ENCODE measurements at regions not wholly inside any gene's neighbourhood (a gene's known extent, or its start where the extent isn't known, plus 50 kb on each side); places are given as distances from the start of the nearest gene placed in this dataset.

GRCh38 chr16:72689851-72690250 lies 358.1 kb downstream of the ZFHX3 start:
- Histone ChIP-seq H3K4me3 (no peak overlapping the region), H3K4me1 (no peaks in the 10 kb centered on the region), H3K36me3 (no peaks in the 10 kb centered on the region), H3K9me3 (no peaks in the 10 kb centered on the region), H3K27me3 (no peaks in the 10 kb centered on the region), H3K27ac (no peak overlapping the region)
- ATAC-seq: no peak
- intact Hi-C loops (cut with DNase I): no loop called here
- DNase-seq: no peak
- no peak for TF ChIP-seq CTCF (IDR thresholded peaks at IDR 0.05)

GRCh38 chr16:72680732-72681131 lies 367.2 kb downstream of the ZFHX3 start:
- no peaks in the 10 kb centered on the region for H3K4me1 ChIP-seq
- H3K27me3 ChIP-seq: no peaks in the 10 kb centered on the region
- intact Hi-C loops (cut with DNase I): no loop called here
- no peak overlapping the region for H3K27ac ChIP-seq
- ATAC-seq: no peak
- H3K36me3 ChIP-seq: no peaks in the 10 kb centered on the region
- DNase-seq: no peak
- no peak overlapping the region for H3K4me3 ChIP-seq
- H3K9me3 ChIP-seq: no peaks in the 10 kb centered on the region
- TF ChIP-seq CTCF (IDR thresholded peaks at IDR 0.05): no peak

GRCh38 chr16:72679856-72680255 lies 368.1 kb downstream of the ZFHX3 start:
- Histone ChIP-seq H3K9me3 (no peaks in the 10 kb centered on the region), H3K36me3 (no peaks in the 10 kb centered on the region), H3K4me1 (no peaks in the 10 kb centered on the region), H3K4me3 (no peak overlapping the region), H3K27me3 (no peaks in the 10 kb centered on the region), H3K27ac (no peak overlapping the region)
- DNase-seq: no peak
- intact Hi-C loops (cut with DNase I): no loop called here
- ATAC-seq: no peak
- no peak for TF ChIP-seq CTCF (IDR thresholded peaks at IDR 0.05)

- Histone ChIP-seq H3K4me3 (no peak overlapping the region), H3K27me3 (no peaks in the 10 kb centered on the region), H3K27ac (no peak overlapping the region), H3K4me1 (no peaks in the 10 kb centered on the region), H3K36me3 (no peaks in the 10 kb centered on the region), H3K9me3 (peaks cover 8 to 17% of the 10 kb centered on the region in 2 donors)
- intact Hi-C loops (cut with DNase I): no loop called here
- no peak for DNase-seq
- TF ChIP-seq CTCF (IDR thresholded peaks at IDR 0.05): no peak
- ATAC-seq: peak; percentile 95
Measured at GRCh38 chr16:72677662-72678447, 370.1 kb downstream of the ZFHX3 start.

GRCh38 chr16:72673118-72673517 lies 374.8 kb downstream of the ZFHX3 start:
- peaks cover 9 to 32% of the 10 kb centered on the region in 2 donors for H3K9me3 ChIP-seq
- no peaks in the 10 kb centered on the region for H3K36me3 ChIP-seq
- intact Hi-C loops (cut with DNase I): no loop called here
- no peak for TF ChIP-seq CTCF (IDR thresholded peaks at IDR 0.05)
- no peaks in the 10 kb centered on the region for H3K27me3 ChIP-seq
- H3K4me3 ChIP-seq: no peak overlapping the region
- no peak for ATAC-seq
- no peaks in the 10 kb centered on the region for H3K4me1 ChIP-seq
- no peak overlapping the region for H3K27ac ChIP-seq
- no peak for DNase-seq
